HepG2 (cell line): ENCODE measurements at regions not wholly inside any gene's neighbourhood (a gene's known extent, or its start where the extent isn't known, plus 50 kb on each side); places are given as distances from the start of the nearest gene placed in this dataset.

Experiments
- ATAC-seq: fragments of 200-7000 bp; cut with Tn5 transposase; 3 replicates; pipeline ENCODE4 v1.9.1; 2020; ENCODE audit warnings: mild to moderate bottlenecking, moderate library complexity
- BruUV-seq: library from RNA; stranded (reverse); fragments of 400-500 nt; replicated peaks from 2 replicates; lab custom pipeline; 2021; lab: Mats Ljungman, UMichigan
- CTCF ChIA-PET: fragments of 300-600 bp; formaldehyde crosslinking; extraction: SDS; loops from one replicate; lab custom pipeline; 2021; ENCODE audit warnings: low total read pairs, inconsistent platforms, low intra/inter-chr PET ratio; lab: Yijun Ruan, JAX
- POLR2A ChIA-PET: fragments of 350-600 bp; sonication (Branson Sonifier 250); formaldehyde crosslinking; loops from one replicate; lab custom pipeline; 2020; ENCODE audit warnings: antibody characterized with exemption, inconsistent platforms; lab: Yijun Ruan, JAX
- DNase-seq: peaks from one replicate; pipeline ENCODE4 v3.0.0-alpha.2; 2015; ENCODE audit warnings: low spot score
- FAIRE-seq: peaks from 3 replicates; lab custom pipeline; 2011; peaks lifted over from hg19 to GRCh38; lab: Jason Lieb, UNC
- H2AFZ ChIP-seq: one replicate; pipeline ENCODE4 v1.6.1; 2011; ENCODE audit warnings: low read length, inconsistent platforms
- H3K27ac ChIP-seq: fragments of 300-600 bp; 3 replicates; pipeline ENCODE4 v1.8.0; 2011; ENCODE audit warnings: mixed run types, mild to moderate bottlenecking, mixed read lengths, low read length, inconsistent platforms; ENCODE audit not compliant: insufficient read depth; ENCODE audit errors: extremely low read length
- H3K27me3 ChIP-seq, 2 experiments: fragments of 200-600 bp in 1 of 2; 2 replicates in 1 of 2; 3 replicates in 1 of 2; pipeline versions ENCODE4 v1.6.0 to v1.8.0; 2011; ENCODE audit warnings: low read length in 2 of 2, mild to moderate bottlenecking in 2 of 2, moderate library complexity in 2 of 2, inconsistent platforms in 1 of 2; ENCODE audit not compliant: insufficient read depth in 2 of 2, control insufficient read depth in 1 of 2
- H3K36me3 ChIP-seq, 2 experiments: fragments of 200-600 bp in 1 of 2; replicated peaks in 1 of 2; 2 replicates in 1 of 2; 3 replicates in 1 of 2; pipeline versions ENCODE4 v1.5.1 to v1.8.0; 2011; ENCODE audit warnings: low read length in 2 of 2, inconsistent platforms in 1 of 2; ENCODE audit not compliant: insufficient read depth in 2 of 2, control insufficient read depth in 1 of 2
- H3K4me1 ChIP-seq: 2 replicates; pipeline ENCODE4 v1.5.1; 2012; ENCODE audit warnings: low read length, inconsistent platforms; ENCODE audit not compliant: insufficient read depth
- H3K4me2 ChIP-seq: 2 replicates; pipeline ENCODE4 v1.6.0; 2011; ENCODE audit warnings: low read depth, low read length, inconsistent platforms
- H3K4me3 ChIP-seq, 3 experiments: fragments of 200-600 bp in 1 of 3; sonication (generic), shearing (Covaris generic) in 1 of 3; replicated peaks in 1 of 3; 2 replicates each; pipeline ENCODE4 v1.5.1; 2011 to 2016; ENCODE audit warnings: low read length in 3 of 3, inconsistent platforms in 2 of 3, low read depth in 2 of 3, mild to moderate bottlenecking in 2 of 3, control low read depth in 1 of 3, mixed read lengths in 1 of 3; ENCODE audit not compliant: insufficient read depth in 1 of 3
- H3K79me2 ChIP-seq: one replicate; pipeline ENCODE4 v1.6.1; 2011; ENCODE audit warnings: low read length, inconsistent platforms; ENCODE audit not compliant: insufficient read depth
- H3K9ac ChIP-seq: 2 replicates; pipeline ENCODE4 v1.6.0; 2011; ENCODE audit warnings: mild to moderate bottlenecking, low read depth, low read length, inconsistent platforms; ENCODE audit not compliant: insufficient read depth
- H3K9me3 ChIP-seq: 2 replicates; pipeline ENCODE4 v1.5.1; 2012; ENCODE audit warnings: mild to moderate bottlenecking, low read length
- H4K20me1 ChIP-seq: 2 replicates; pipeline ENCODE4 v1.6.0; 2011; ENCODE audit warnings: inconsistent platforms, mild to moderate bottlenecking, low read length, moderate library complexity; ENCODE audit not compliant: insufficient read depth
- ARNT ChIP-seq: fragments of 450-650 bp; IDR thresholded peaks from 2 replicates; pipeline ENCODE4 v1.6.1; 2017
- BRD4 ChIP-seq: sonication (generic); formaldehyde crosslinking; IDR thresholded peaks from 2 replicates; pipeline ENCODE4 v1.4.0; 2020; ENCODE audit warnings: missing genetic modification reagents
- EHMT2 ChIP-seq: fragments of 200-600 bp; sonication (generic); IDR thresholded peaks from 2 replicates; pipeline ENCODE4 v1.7.0; 2017; ENCODE audit warnings: antibody characterized with exemption, low read depth, low read length, borderline replicate concordance
- JUN ChIP-seq: sonication (generic); formaldehyde crosslinking; IDR thresholded peaks from 2 replicates; pipeline ENCODE4 v1.4.0; 2020; ENCODE audit warnings: mild to moderate bottlenecking, missing genetic modification reagents
- KDM6A ChIP-seq: IDR thresholded peaks from 2 replicates; pipeline ENCODE4 v1.6.1; 2016; ENCODE audit warnings: low read depth
- KLF13 ChIP-seq: sonication (generic); formaldehyde crosslinking; IDR thresholded peaks from 2 replicates; pipeline ENCODE4 v1.4.0; 2020; ENCODE audit warnings: mild to moderate bottlenecking, missing genetic modification reagents
- NFAT5 ChIP-seq: sonication (generic); formaldehyde crosslinking; IDR thresholded peaks from 2 replicates; pipeline ENCODE4 v1.4.0; 2020; ENCODE audit warnings: missing genetic modification reagents
- RARA ChIP-seq: IDR thresholded peaks from 2 replicates; pipeline ENCODE4 v1.6.1; 2016; ENCODE audit warnings: missing genetic modification reagents, missing compliant biosample characterization
- TEAD3 ChIP-seq: optimal IDR thresholded peaks from 2 replicates; pipeline ENCODE3; 2016; ENCODE audit warnings: borderline replicate concordance
- TOPORS ChIP-seq: sonication (generic); formaldehyde crosslinking; IDR thresholded peaks from 2 replicates; pipeline ENCODE4 v1.8.0; 2023; ENCODE audit warnings: mild to moderate bottlenecking, missing genetic modification reagents
- TSC22D2 ChIP-seq: sonication (generic); formaldehyde crosslinking; IDR thresholded peaks from 2 replicates; pipeline ENCODE4 v1.5.1; 2020; ENCODE audit warnings: missing genetic modification reagents, mild to moderate bottlenecking, borderline replicate concordance
- XBP1 ChIP-seq: sonication (generic); formaldehyde crosslinking; IDR thresholded peaks from 2 replicates; pipeline ENCODE4 v1.5.0; 2020; ENCODE audit warnings: missing genetic modification reagents
- ZFP41 ChIP-seq: sonication (generic); formaldehyde crosslinking; IDR thresholded peaks from 2 replicates; pipeline ENCODE4 v1.4.0; 2020; ENCODE audit warnings: mild to moderate bottlenecking, missing genetic modification reagents, borderline replicate concordance
- ZMYM2 ChIP-seq: sonication (generic); formaldehyde crosslinking; IDR thresholded peaks from 2 replicates; pipeline ENCODE4 v1.8.0; 2022; ENCODE audit warnings: mild to moderate bottlenecking, missing genetic modification reagents
- ZNF615 ChIP-seq: sonication (generic); formaldehyde crosslinking; IDR thresholded peaks from 2 replicates; pipeline ENCODE4 v1.5.0; 2020; ENCODE audit warnings: mild to moderate bottlenecking, missing genetic modification reagents, borderline replicate concordance
- ZNF850 ChIP-seq: sonication (generic); formaldehyde crosslinking; conservative IDR thresholded peaks from 2 replicates; pipeline ENCODE4 v1.9.0; 2021; ENCODE audit warnings: mild to moderate bottlenecking, missing genetic modification reagents
- ZSCAN30 ChIP-seq: sonication (generic); formaldehyde crosslinking; IDR thresholded peaks from 2 replicates; pipeline ENCODE4 v1.5.0; 2020; ENCODE audit warnings: mild to moderate bottlenecking, missing genetic modification reagents
- WGBS: methylation state at CpG from one replicate; pipeline ENCODE4 v1.1.6; 2017; ENCODE audit warnings: low lambda C conversion rate; 5-methylcytosine and 5-hydroxymethylcytosine counted together
- in situ Hi-C: cut with HindIII; loops from 2 replicates; pipeline ENCODE4 v1.10.0; 2017; ENCODE audit warnings: low pct_unique_long_range_greater_than_20kb; ENCODE audit not compliant: extremely low pct_ligation_motif_present
- intact Hi-C: fragments of 100-400 bp; cut with micrococcal nuclease; formaldehyde crosslinking; loops from one replicate; pipeline ENCODE4 v1.10.0; 2022; ENCODE audit not compliant: unreplicated experiment

- TF ChIP-seq NFAT5, result no peak
- no peak for TF ChIP-seq BRD4 (CRISPR knock-in tag)
- TF ChIP-seq, all 625 proteins: peak for 0
Observed at GRCh38 chr10:130401860-130402765, 265.9 kb downstream of the GLRX3 start (continued).

GRCh38 chr10:130403153-130404075 lies 267.2 kb downstream of the GLRX3 start:
- in situ Hi-C loops (no loop called here), intact Hi-C loops (no loop called here)
- Histone ChIP-seq H4K20me1 (no peaks in the 10 kb centered on the region), H3K36me3 (no peaks in the 10 kb centered on the region), H3K9ac (no peak overlapping the region), H3K27me3 (peaks cover 0 to 2% of the 10 kb centered on the region in 2 experiments; a peak in 1 of 5 replicates), H2AFZ (no peak overlapping the region), H3K9me3 (no peaks in the 10 kb centered on the region), H3K4me3 (no peak overlapping the region), H3K27ac (no peak overlapping the region), H3K79me2 (no peaks in the 10 kb centered on the region), H3K4me1 (no peaks in the 10 kb centered on the region), H3K4me2 (no peak overlapping the region)
- no peak for FAIRE-seq
- ChIA-PET POLR2A (no interaction called here), CTCF (no interaction called here)
- BruUV-seq, result no TSS peak
- no peak for ATAC-seq
- 24% methylated on average over 6 of the region's 6 CpGs for WGBS
- no peak for TF ChIP-seq ARNT
- no peak for TF ChIP-seq ZNF850
- TF ChIP-seq XBP1 (CRISPR knock-in tag), result no peak
- TF ChIP-seq EHMT2, result no peak
- no peak for TF ChIP-seq KDM6A (CRISPR knock-in tag)
- TF ChIP-seq TOPORS (CRISPR knock-in tag), result no peak
- no peak for TF ChIP-seq JUN (CRISPR knock-in tag)
- no peak for TF ChIP-seq KLF13
- no peak for TF ChIP-seq ZMYM2
- TF ChIP-seq ZFP41 (CRISPR knock-in tag), result no peak
- TF ChIP-seq RARA, result no peak
- TF ChIP-seq ZSCAN30, result no peak
- TF ChIP-seq TSC22D2 (CRISPR knock-in tag), result no peak
- TF ChIP-seq TEAD3 (CRISPR knock-in tag), result no peak
- TF ChIP-seq ZNF615 (CRISPR knock-in tag), result no peak
- no peak for DNase-seq
